ENCODE measurements at regions not wholly inside any gene's neighbourhood (a gene's known extent, or its start where the extent isn't known, plus 50 kb on each side); places are given as distances from the start of the nearest gene placed in this dataset.

DNA sequence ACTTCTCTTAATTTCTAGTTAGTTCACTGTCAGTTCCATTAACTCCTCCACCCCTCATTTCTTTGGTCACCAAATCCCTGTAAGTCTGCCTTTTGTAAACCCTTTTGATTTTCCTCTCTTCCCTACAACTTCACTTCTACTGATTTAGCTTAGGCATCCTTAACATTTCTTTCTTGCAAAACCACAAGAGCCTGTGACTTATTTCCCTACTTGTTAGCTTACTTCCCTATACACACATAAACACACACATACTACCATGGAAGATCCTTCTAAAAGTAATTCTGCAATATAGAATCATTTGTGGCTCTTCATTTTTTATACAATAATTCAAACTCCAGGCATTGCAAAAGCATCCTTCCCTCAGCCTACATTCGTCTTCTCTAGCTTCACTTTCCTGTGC, 494.3 kb upstream of the USP15 start:
- TF ChIP-seq, protein P1, sequence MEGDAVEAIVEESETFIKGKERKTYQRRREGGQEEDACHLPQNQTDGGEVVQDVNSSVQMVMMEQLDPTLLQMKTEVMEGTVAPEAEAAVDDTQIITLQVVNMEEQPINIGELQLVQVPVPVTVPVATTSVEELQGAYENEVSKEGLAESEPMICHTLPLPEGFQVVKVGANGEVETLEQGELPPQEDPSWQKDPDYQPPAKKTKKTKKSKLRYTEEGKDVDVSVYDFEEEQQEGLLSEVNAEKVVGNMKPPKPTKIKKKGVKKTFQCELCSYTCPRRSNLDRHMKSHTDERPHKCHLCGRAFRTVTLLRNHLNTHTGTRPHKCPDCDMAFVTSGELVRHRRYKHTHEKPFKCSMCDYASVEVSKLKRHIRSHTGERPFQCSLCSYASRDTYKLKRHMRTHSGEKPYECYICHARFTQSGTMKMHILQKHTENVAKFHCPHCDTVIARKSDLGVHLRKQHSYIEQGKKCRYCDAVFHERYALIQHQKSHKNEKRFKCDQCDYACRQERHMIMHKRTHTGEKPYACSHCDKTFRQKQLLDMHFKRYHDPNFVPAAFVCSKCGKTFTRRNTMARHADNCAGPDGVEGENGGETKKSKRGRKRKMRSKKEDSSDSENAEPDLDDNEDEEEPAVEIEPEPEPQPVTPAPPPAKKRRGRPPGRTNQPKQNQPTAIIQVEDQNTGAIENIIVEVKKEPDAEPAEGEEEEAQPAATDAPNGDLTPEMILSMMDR (IDR thresholded peaks at IDR 0.05), result no peak
- no peak for TF ChIP-seq POLR2A (IDR thresholded peaks at IDR 0.05)

Measured in breast epithelium (tissue), 3 donors.